Adrenal gland (tissue), 5 donors: ENCODE measurements at regions not wholly inside any gene's neighbourhood (a gene's known extent, or its start where the extent isn't known, plus 50 kb on each side); places are given as distances from the start of the nearest gene placed in this dataset.

Experiments
- POLR2A ChIP-seq, 2 donors: fragments of 450-650 bp; IDR thresholded peaks; one replicate each; pipeline ENCODE4 v1.6.1; 2017; ENCODE audit warnings: antibody characterized with exemption in 2 of 2, mild to moderate bottlenecking in 2 of 2, moderate library complexity in 1 of 2
- TF ChIP-seq, protein P1 (sequence below), 6 experiments: fragments of 450-650 bp in 4 of 6; fragments of 200-600 bp in 2 of 6; sonication (generic) in 1 of 6; IDR thresholded peaks; 1 replicate in 5 of 6; 2 replicates in 1 of 6; pipeline versions ENCODE4 v1.5.1 to v1.8.0; 2016 to 2021; ENCODE audit warnings: antibody characterized with exemption in 6 of 6, mild to moderate bottlenecking in 2 of 6, moderate library complexity in 1 of 6
- donor health status: DM: no; HTN: no; CAD: no.

DNA sequence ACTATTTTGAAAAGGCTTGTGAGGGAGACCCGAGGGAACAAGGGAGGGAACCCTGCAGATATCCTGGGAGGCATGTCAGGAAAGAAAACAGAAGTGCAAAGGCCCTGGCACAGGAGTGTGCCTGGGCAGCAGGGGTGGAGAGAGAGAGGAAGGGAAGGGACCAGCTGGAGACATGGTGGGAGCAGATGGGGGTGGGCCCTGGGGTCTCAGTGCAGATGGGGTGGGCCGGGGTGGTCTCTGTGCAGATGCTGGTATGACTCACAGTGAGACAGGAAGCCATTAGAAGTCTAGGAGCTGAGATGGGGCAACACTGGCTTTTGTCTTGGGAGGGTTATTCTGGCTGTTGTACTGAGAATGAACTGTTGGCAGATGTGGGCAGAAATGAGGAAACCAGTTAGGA, 363.6 kb upstream of the C1orf174 start:
- TF ChIP-seq, protein P1, sequence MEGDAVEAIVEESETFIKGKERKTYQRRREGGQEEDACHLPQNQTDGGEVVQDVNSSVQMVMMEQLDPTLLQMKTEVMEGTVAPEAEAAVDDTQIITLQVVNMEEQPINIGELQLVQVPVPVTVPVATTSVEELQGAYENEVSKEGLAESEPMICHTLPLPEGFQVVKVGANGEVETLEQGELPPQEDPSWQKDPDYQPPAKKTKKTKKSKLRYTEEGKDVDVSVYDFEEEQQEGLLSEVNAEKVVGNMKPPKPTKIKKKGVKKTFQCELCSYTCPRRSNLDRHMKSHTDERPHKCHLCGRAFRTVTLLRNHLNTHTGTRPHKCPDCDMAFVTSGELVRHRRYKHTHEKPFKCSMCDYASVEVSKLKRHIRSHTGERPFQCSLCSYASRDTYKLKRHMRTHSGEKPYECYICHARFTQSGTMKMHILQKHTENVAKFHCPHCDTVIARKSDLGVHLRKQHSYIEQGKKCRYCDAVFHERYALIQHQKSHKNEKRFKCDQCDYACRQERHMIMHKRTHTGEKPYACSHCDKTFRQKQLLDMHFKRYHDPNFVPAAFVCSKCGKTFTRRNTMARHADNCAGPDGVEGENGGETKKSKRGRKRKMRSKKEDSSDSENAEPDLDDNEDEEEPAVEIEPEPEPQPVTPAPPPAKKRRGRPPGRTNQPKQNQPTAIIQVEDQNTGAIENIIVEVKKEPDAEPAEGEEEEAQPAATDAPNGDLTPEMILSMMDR (IDR thresholded peaks at IDR 0.05): no peak
- TF ChIP-seq POLR2A (IDR thresholded peaks at IDR 0.05): no peak
